GM21737 (cell line): ENCODE measurements at regions not wholly inside any gene's neighbourhood (a gene's known extent, or its start where the extent isn't known, plus 50 kb on each side); places are given as distances from the start of the nearest gene placed in this dataset.
"Not testable (repeated sequence)": the region's sequence is repeated elsewhere in the genome, so short reads cannot be mapped to it uniquely, and the experiment has no call there.

ENCODE experiments used
- ATAC-seq: cut with Tn5 transposase; IDR thresholded peaks from one replicate; pipeline ENCODE4 v1.9.1; 2021; ENCODE audit warnings: mild to moderate bottlenecking, moderate library complexity; ENCODE audit not compliant: unreplicated experiment

GRCh38 chr4:116197317-116197809 is 888.0 kb downstream of the TRAM1L1 start:
- ATAC-seq, result no peak

- no peak for ATAC-seq
These were observed 902.1 kb downstream of the TRAM1L1 start for GRCh38 chr4:116183241-116183640.

- ATAC-seq, result no peak
These were observed 905.2 kb downstream of the TRAM1L1 start for GRCh38 chr4:116180157-116180601.

- not testable (repeated sequence) for ATAC-seq
These were observed 934.0 kb downstream of the TRAM1L1 start for GRCh38 chr4:116151371-116151770.

GRCh38 chr4:116150152-116150551 is 935.2 kb downstream of the TRAM1L1 start:
- ATAC-seq, result no peak

DNA sequence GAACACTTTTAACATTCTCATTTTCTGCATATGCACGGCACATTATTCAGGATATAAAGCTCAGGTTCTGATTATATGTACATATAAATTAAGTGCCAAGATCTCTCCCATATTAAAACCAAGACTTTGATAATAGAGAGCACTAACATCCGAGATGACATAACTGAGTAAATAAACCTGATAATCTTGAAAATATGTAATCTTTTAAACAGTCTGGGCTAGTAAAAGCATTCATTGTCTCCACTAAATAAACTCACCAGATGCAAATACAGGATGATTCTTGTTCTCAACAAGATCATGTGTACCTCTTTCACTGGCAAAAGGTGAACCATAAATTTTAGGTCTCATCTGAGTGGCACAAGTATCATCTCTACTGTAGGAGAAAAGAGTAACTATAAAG is 942.2 kb downstream of the TRAM1L1 start:
- no peak for ATAC-seq

DNA sequence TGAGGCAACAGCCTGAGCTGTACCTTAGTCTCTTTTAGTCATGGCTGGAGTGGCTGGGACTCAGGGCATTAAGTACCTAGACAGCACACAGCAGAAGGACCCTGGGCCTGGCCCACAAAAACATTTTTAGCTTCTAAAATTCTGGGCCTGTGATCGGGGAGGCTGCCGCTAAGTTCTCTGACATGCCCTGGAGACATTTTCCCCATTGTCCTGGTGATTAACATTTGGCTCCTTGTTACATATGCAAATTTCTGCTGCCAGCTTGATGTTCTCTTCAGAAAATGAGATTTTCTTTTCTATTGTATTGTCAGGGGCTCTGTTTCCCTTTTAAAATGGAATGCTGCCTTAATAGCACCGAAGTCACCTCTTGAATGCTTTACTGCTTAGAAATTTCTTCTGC is 952.4 kb downstream of the TRAM1L1 start:
- no peak for ATAC-seq

- ATAC-seq, result no peak
These were observed 958.6 kb downstream of the TRAM1L1 start for GRCh38 chr4:116126794-116127193.

DNA sequence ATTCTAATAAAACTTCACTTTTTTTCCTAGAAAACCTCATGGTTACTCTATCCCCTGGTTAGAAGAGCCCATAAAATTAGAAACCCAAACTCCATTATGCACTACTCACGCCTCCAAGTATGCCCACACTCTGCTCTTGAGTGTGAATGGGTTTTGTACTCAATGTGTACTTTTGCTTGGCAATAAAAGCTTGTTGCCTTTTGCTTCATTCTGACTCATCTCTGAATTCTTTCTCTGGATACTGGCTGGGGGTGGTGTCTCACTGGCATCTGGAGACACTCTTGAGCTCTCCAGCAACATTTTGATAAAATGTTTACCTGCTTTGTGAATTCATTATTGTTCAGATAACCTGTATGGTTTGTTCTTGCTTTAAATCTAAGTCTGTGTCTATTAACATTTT is 963.3 kb downstream of the TRAM1L1 start:
- ATAC-seq, result no peak

GRCh38 chr4:116118221-116118620 is 967.2 kb downstream of the TRAM1L1 start:
- ATAC-seq, result no peak

DNA sequence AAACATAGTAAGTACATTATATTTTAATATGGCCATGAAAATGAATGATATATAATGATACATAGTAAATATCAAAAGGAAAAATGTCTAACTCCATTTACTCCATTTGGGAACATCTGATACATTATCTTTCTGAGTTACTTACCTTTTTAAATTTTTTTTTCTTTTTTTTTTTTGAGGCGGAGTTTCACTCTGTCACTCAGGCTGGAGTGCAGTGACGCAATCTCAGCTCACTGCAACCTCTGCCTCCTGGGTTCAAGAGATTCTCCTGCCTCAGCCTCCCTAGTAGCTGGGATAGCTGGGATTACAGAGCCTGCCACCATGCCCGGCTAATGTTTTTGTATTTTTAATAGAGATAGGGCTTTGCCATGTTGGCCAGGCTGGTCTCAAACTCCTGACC is 972.5 kb downstream of the TRAM1L1 start:
- ATAC-seq, result not testable (repeated sequence)

DNA sequence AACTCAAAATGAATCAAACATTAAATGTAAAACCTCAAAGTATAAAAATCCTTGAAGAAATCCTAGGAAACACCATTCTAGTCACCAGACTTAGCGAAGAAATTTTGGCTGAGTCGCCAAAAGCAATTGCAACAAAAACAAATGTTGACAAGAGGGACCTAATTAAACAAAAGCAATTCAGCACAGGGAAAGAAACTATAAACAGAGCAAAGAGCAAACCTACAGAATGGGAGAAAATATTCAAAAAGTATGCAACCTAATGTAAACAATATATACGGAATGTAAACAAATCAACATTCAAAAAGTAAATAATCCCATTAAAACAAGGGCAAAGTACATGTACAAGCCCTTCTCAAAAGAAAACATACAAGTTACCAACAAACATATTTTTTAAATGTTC is 974.7 kb downstream of the TRAM1L1 start:
- no peak for ATAC-seq

DNA sequence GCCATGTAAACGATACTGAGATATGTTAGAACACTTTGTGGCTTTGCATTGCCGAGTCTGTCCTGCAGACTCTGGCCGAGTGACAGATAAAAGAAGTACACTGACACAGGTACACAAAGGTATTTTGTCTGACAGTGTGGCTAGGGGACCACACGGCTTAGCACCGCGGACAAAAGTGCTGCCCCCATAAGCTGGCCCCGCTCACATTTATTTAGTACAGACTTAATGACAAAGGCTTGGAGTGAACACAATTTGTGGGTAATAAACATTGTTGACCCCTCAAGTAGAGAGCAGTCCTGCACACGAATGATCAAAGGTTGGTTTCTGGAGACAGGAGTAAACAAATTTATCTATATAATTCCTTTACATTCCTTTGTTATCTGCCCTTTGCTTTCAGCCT is 976.8 kb downstream of the TRAM1L1 start:
- no peak for ATAC-seq

- no peak for ATAC-seq
These were observed 984.1 kb downstream of the TRAM1L1 start for GRCh38 chr4:116101321-116101720.

DNA sequence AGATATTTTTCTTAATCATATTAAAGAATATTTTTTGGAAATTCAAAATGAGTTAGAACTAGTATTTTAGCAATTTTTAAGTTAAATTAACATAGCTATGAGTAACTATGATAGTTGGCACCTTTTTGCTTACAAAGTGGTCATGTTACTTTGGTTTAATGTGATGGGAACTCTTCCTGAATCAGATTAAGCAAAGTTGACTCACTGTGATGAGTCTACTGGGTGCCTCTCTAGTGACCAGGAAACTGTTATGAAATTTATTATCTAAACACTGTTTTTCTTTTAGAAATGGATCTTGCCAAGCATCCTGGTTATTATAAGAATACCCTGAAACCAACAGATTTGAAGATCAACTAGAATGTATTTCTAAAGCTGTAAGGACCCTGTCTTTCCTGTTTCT is 985.8 kb downstream of the TRAM1L1 start:
- ATAC-seq, result no peak

- not testable (repeated sequence) for ATAC-seq
These were observed 983.9 kb upstream of the NDST4 start for GRCh38 chr4:116097353-116097752.

GRCh38 chr4:116092961-116093360 is 979.5 kb upstream of the NDST4 start:
- no peak for ATAC-seq

GRCh38 chr4:116088771-116089170 is 975.4 kb upstream of the NDST4 start:
- no peak for ATAC-seq

DNA sequence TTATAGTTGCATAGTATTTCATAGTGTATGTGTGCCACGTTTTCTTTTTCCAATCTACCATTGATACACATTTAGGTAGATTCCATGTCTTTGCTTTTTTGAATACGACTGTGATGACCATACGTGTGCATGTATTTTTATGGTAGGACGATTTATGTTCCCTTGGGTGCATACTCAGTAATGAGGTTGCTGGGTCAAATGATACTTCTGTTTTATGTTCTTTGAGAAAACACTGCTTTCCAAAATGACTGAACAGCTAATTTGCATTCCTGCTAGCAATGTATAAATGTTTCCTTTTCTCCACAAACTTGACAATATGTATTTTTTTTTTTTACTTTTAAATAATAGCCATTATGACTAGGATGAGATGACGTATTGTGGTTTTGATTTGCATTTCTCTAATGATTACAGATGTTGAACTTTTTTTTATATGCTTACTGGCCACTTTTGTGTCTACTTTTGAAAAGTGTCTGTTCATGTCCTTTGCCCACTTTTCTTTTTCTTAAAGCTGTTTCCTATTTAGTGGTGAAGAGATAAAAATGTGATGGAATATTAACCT is 969.5 kb upstream of the NDST4 start:
- ATAC-seq, result no peak

DNA sequence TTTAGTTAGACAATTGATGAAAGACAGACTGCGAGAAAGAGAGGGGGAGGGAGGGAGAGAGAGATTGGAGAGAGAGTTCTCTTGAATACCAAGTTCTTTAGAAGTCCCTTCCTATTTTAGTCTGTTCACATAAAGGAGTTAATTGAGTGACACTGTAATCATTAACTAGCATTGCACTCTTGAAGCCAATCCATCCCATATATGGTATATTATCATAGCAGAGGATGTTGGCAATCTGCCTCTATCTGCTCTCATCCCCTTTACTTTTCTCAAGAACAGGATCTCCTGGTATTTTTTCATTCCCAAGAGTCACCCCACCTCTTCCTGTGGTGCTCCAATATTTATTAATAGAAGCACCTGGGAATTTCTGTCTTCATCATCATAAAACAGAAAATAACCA is 959.6 kb upstream of the NDST4 start:
- no peak for ATAC-seq

DNA sequence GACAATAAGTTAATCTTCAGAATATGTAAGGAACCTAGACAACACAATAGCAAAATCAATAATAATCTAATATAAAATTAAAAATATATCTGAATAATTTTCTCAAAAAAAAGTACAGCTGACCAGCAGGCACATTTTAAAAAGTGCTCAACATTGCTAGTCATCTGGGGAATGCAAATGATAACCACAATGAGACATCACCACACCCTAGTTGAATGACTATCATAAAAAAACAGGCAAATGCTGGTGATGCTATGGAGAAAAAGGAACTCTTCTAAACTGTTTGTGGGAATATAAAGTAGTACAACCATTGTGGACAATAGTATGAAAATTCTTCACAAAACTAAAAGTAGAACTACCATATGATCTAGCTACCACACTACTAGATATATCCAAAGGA is 956.9 kb upstream of the NDST4 start:
- no peak for ATAC-seq

GRCh38 chr4:116066711-116067245 is 953.4 kb upstream of the NDST4 start:
- no peak for ATAC-seq

DNA sequence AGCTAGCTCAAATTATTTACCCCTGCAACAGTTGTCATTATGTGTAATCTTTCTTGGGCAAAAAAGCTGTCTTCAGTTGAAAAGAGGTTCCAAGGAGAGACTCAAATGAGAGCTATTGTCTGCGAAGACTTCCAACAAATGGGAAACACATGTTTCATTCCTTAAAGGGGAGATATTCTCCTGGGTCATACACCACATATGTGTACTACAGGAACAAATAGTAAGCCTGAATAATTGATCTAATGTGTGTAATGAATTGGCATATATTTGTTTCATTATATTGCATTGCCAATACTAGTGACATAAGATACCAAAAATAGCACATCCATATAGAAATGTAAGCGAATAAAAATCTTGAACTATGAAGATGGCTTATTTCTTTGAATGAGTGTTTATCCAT is 950.9 kb upstream of the NDST4 start:
- no peak for ATAC-seq
